Activated T-cell treated with anti-CD3 and anti-CD28 coated beads, Interleukin-2, amount 50 U/mL, for 72 hours (primary cell): ENCODE measurements at regions not wholly inside any gene's neighbourhood (a gene's known extent, or its start where the extent isn't known, plus 50 kb on each side); places are given as distances from the start of the nearest gene placed in this dataset.

Source experiments
- ATAC-seq, 2 donors: fragments of 150-1000 bp; cut with Tn5 transposase; replicated peaks in 1 of 2; 2 replicates each; pipeline ENCODE4 v1.10.0; 2021; ENCODE audit warnings: moderate library complexity in 2 of 2, mild to moderate bottlenecking in 1 of 2
- DNase-seq, 2 donors: peaks; one replicate each; pipeline ENCODE4 v3.0.0; 2021 to 2022; ENCODE audit warnings: mixed read lengths in 1 of 2
- H3K27ac Mint-ChIP-seq: one replicate; pipeline ENCODE4 v1.8.0; 2022; ENCODE audit warnings: mild to moderate bottlenecking, moderate library complexity, mixed read lengths
- H3K27me3 Mint-ChIP-seq: one replicate; pipeline ENCODE4 v1.8.0; 2022; ENCODE audit warnings: low read depth, mixed read lengths
- H3K36me3 Mint-ChIP-seq, 2 donors: one replicate each; pipeline ENCODE4 v1.8.0; 2022; ENCODE audit warnings: mixed read lengths in 2 of 2, mild to moderate bottlenecking in 1 of 2; ENCODE audit not compliant: insufficient read depth in 2 of 2
- H3K4me1 Mint-ChIP-seq: one replicate; pipeline ENCODE4 v1.8.0; 2022; ENCODE audit warnings: low read depth, mixed read lengths
- H3K4me3 Mint-ChIP-seq, 2 donors: one replicate each; pipeline ENCODE4 v1.8.0; 2022; ENCODE audit warnings: mild to moderate bottlenecking in 2 of 2, mixed read lengths in 2 of 2, moderate library complexity in 2 of 2
- H3K9me3 Mint-ChIP-seq, 2 donors: one replicate each; pipeline ENCODE4 v1.8.0; 2022; ENCODE audit warnings: mixed read lengths in 2 of 2

DNA sequence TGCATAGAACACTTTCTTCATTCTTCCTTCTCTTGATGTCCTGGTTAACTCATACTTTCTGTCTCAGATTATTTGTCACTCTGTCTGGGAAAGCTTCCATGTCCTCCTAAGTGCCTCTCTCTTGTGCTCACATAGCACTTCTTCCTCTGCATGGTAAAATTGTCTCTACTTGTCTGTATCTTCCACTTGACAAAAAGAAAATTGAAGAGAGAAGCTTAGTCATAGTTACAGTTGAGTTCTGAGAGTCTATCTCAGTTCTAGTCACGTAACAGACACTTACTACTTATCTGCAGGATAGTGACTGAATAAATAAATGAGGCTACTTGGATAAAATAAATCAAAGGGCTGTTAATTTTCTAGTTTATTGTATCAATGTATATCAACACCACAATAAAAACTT, 458.1 kb downstream of the HTR7 start:
- no peaks in the 10 kb centered on the region for H3K9me3 Mint-ChIP-seq
- no peak overlapping the region for H3K27ac Mint-ChIP-seq
- H3K27me3 Mint-ChIP-seq: no peaks in the 10 kb centered on the region
- H3K36me3 Mint-ChIP-seq: no peaks in the 10 kb centered on the region
- no peak overlapping the region for H3K4me3 Mint-ChIP-seq
- no peak for ATAC-seq
- no peaks in the 10 kb centered on the region for H3K4me1 Mint-ChIP-seq
- DNase-seq: no peak

DNA sequence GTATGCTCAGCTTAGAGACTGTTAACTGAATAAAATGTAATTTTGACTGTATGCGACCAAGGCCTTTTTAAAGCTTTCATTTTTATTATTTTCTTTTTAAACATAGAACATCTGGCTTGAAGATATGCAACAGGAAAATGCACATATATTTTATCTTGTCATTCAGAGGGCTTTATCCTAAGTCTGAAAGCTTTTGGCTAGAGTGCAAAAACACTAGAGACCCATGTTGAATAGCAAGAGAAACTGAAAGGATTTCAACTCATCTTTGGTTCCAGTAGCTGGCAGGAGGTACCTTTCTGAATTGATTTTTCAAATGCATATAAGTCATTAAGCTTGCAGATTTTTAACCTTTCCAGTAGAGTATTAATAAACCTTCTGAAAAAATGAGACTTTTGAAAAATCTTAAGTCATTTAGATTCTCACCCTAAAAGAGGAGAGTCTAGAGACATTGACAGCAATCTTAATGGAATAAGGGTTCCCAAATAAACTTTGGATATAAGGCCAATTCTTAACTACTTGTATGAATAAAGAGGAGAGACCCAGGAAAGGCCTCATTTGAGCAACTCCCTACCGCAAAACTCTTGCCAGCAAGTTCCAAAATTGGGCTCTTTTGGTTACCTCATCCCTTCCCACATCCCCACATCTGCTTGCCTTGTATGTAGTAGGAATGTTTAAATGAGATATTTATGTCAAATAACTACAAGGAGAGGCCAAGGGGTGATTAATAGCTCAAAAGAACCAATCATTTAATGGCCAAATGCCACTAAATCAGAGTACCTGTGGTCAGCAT, 454.4 kb downstream of the HTR7 start:
- Mint-ChIP-seq H3K27ac (no peak overlapping the region), H3K9me3 (no peaks in the 10 kb centered on the region), H3K4me3 (no peak overlapping the region), H3K36me3 (no peaks in the 10 kb centered on the region), H3K27me3 (no peaks in the 10 kb centered on the region), H3K4me1 (no peaks in the 10 kb centered on the region)
- no peak for ATAC-seq
- no peak for DNase-seq

GRCh38 chr10:90407131-90407530, 450.7 kb downstream of the HTR7 start:
- ATAC-seq (no peak), DNase-seq (no peak)
- Mint-ChIP-seq H3K9me3 (peaks cover 1 to 2% of the 10 kb centered on the region in 2 donors), H3K36me3 (no peaks in the 10 kb centered on the region), H3K27me3 (no peaks in the 10 kb centered on the region), H3K4me1 (no peaks in the 10 kb centered on the region), H3K4me3 (no peak overlapping the region), H3K27ac (no peak overlapping the region)

DNA sequence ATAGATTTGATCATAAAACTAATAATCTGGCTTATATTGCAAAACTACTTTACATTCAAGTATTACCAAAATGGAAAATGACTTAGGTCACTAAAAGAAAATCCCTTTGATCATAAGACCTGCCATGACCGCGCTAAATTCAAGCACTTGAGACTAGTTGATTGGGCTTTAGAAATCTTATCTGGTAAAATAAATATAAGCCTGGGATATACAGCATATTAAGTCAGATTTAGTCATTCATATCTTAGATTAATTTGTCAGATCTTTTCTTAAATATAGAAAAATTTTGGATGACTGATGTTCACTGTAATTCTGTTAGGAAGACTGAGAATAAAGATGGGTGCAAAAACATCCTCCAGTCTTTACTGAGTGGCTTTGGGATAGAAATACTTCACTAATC, 450.0 kb downstream of the HTR7 start:
- Mint-ChIP-seq H3K36me3 (no peaks in the 10 kb centered on the region), H3K4me3 (no peak overlapping the region), H3K27ac (no peak overlapping the region), H3K4me1 (no peaks in the 10 kb centered on the region), H3K27me3 (no peaks in the 10 kb centered on the region), H3K9me3 (peaks cover 1 to 2% of the 10 kb centered on the region in 2 donors)
- ATAC-seq (no peak), DNase-seq (no peak)

GRCh38 chr10:90412582-90412981, 445.3 kb downstream of the HTR7 start:
- Mint-ChIP-seq H3K4me3 (no peak overlapping the region), H3K27me3 (no peaks in the 10 kb centered on the region), H3K4me1 (no peaks in the 10 kb centered on the region)

GRCh38 chr10:90413196-90413595, 444.6 kb downstream of the HTR7 start:
- no peak overlapping the region for H3K4me3 Mint-ChIP-seq
- H3K36me3 Mint-ChIP-seq: no peaks in the 10 kb centered on the region
- H3K27ac Mint-ChIP-seq: no peak overlapping the region
- no peaks in the 10 kb centered on the region for H3K27me3 Mint-ChIP-seq
- H3K9me3 Mint-ChIP-seq: peaks cover 1 to 2% of the 10 kb centered on the region in 2 donors
- DNase-seq (no peak), ATAC-seq (no peak)
- no peaks in the 10 kb centered on the region for H3K4me1 Mint-ChIP-seq

More at GRCh38 chr10:90412582-90412981, 445.3 kb downstream of the HTR7 start:
- H3K27ac Mint-ChIP-seq: no peak overlapping the region
- H3K9me3 Mint-ChIP-seq: peaks cover 1 to 2% of the 10 kb centered on the region in 2 donors
- DNase-seq: no peak
- ATAC-seq: no peak
- H3K36me3 Mint-ChIP-seq: no peaks in the 10 kb centered on the region

DNA sequence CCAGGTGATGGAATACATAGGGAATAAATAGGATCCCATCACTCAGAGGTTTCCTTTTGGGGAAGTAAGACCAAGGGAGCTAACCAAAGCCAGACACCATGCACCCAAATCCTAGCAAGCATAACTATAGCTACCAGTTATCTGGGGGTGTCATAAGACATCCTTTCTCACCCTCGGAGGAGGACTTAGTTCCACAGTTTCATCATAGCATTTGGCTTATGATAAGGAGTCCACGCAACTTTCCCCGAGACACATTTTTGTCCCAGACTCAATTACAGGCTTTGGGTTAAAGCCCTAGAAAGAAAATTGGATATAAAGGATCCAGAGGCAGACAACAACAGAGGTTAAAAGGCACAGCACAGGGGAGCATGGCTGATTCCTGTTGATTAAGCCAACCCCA, 442.9 kb downstream of the HTR7 start:
- peaks cover 1 to 2% of the 10 kb centered on the region in 2 donors for H3K9me3 Mint-ChIP-seq

GRCh38 chr10:90417029-90417428, 440.8 kb downstream of the HTR7 start:
- DNase-seq (no peak), ATAC-seq (no peak)
- Mint-ChIP-seq H3K4me1 (no peaks in the 10 kb centered on the region), H3K36me3 (no peaks in the 10 kb centered on the region), H3K27ac (no peak overlapping the region), H3K9me3 (no peaks in the 10 kb centered on the region), H3K4me3 (no peak overlapping the region), H3K27me3 (no peaks in the 10 kb centered on the region)

More for the DNA sequence above, 442.9 kb downstream of the HTR7 start:
- Mint-ChIP-seq H3K4me3 (no peak overlapping the region), H3K36me3 (no peaks in the 10 kb centered on the region), H3K27me3 (no peaks in the 10 kb centered on the region), H3K4me1 (no peaks in the 10 kb centered on the region), H3K27ac (no peak overlapping the region)
- DNase-seq: no peak
- ATAC-seq: no peak

DNA sequence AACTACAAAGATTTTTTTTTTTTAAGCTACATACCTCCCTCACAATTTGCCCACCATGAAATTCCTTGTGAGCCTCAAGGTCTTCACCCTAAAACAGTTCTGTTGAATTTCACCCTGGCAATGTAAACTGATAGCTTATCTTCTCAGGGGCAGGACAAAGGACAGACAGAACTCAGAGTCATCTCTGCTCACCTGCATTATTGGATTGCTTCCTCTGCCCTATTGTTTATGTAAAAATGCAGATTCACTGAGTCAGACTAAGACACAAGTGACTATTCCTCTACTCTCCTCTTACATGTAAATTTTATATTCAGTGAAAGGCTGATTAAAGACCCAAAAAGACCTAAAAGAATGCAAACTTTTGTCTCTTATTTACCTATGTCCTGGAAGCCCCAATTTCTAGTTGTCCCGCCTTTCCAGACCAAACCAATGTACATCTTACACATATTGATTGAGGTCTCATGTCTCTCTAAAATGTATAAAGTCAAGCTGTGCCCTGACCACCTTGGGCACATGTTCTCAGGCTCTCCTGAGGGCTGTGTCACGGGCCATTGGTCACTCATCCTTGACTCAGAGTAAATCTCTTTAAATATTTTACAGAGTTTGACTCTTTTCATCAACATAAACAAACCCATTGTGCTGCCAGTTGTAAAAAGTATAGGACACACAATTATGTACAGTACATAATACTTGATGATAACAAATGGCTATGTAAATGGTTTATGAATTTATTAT, 440.2 kb downstream of the HTR7 start:
- Mint-ChIP-seq H3K27me3 (no peaks in the 10 kb centered on the region), H3K4me3 (no peak overlapping the region), H3K36me3 (no peaks in the 10 kb centered on the region), H3K27ac (no peak overlapping the region), H3K9me3 (no peaks in the 10 kb centered on the region), H3K4me1 (no peaks in the 10 kb centered on the region)
- DNase-seq (no peak), ATAC-seq (no peak)

DNA sequence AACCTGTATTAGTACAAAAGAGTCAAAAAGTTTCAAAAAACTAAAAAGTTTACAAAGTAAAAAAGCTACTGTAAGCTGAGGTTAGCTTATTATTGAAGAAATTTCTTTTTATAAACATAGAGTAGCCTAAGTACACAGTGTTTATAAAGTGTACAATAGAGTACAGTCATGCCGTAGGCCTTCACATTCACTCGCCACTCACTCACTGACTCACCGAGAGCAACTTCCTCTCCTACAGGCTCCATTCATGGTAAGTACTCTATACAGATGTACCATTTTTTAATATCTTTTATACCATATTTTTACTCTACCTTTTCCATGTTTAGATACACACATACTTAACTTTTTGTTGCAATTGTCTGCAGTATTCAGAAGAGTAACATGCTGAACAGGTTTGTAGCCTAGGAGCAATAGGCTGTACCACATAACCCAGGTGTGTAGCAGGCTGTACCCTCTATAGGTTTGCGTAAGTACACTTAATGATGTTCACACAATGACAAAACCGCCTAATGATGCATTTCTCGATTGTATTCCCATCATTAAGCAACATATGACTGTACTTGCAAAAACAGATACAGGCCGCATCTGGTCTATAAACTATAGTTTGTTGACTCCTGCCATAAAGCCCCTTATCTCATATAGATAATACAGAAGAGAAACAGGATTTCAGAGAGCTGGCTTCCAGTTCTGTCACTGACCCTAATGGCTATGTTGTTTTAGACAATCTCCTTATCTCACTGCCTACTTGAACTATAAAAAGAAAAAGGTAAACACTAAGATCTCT, 438.8 kb downstream of the HTR7 start:
- peaks cover 3 to 5% of the 10 kb centered on the region in 2 donors for H3K9me3 Mint-ChIP-seq
- H3K36me3 Mint-ChIP-seq: peaks cover 0 to 5% of the 10 kb centered on the region in 2 donors
- DNase-seq (no peak), ATAC-seq (no peak)
- H3K27me3 Mint-ChIP-seq: no peaks in the 10 kb centered on the region
- H3K27ac Mint-ChIP-seq: no peak overlapping the region
- no peaks in the 10 kb centered on the region for H3K4me1 Mint-ChIP-seq
- no peak overlapping the region for H3K4me3 Mint-ChIP-seq

DNA sequence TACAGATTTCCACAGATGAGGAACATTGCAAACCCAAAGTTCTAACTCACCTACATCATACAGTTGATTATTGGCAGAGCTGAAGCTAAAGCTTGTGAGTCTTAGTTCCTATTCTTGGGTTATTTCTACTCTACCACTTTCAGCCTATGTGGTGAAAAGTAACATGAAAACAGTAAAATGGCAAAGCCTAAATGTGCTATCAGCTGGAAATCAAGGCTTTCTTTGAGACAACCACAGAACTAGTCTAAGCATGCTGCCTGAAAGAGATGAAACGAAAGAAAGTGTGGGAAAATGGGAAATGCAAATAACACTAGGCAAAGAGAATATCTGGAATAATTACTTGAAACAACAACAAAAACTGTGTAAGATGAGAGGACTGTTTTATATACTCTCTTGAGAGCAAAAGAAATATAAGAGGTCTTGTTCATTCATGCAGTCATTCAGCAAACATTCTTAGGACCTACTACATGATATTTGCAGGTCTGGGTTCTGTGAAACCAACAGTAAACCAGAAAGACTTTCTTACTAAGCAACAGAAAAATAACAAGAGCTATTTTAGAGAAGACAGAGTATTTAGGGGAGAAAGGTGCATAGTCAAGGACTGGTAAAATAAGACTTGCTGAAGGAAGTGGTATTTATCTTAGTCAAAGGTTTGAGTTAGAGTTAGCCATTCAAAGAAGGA, 437.1 kb downstream of the HTR7 start:
- H3K27me3 Mint-ChIP-seq: no peaks in the 10 kb centered on the region

DNA sequence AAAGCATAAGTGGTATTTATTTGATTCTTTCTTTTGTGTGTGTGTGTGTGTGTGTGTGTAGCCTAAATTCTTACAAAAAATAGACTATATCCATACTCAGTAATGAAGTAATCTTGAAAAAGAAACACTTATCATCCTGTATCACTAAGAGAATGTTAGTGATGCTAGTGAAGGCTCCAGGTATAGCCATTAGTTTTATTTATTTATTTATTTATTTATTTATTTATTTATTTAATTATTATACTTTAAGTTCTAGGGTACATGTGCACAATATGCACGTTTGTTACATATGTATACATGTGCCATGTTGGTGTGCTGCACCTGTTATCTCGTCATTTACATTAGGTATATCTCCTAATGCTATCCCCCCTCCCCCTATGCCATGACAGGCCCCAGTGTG, 436.0 kb downstream of the HTR7 start:
- no peaks in the 10 kb centered on the region for H3K27me3 Mint-ChIP-seq
- no peaks in the 10 kb centered on the region for H3K4me1 Mint-ChIP-seq
- no peak overlapping the region for H3K27ac Mint-ChIP-seq
- H3K36me3 Mint-ChIP-seq: peaks cover 0 to 6% of the 10 kb centered on the region in 2 donors
- no peak for DNase-seq
- no peak overlapping the region for H3K4me3 Mint-ChIP-seq
- peaks cover 5 to 10% of the 10 kb centered on the region in 2 donors for H3K9me3 Mint-ChIP-seq
- no peak for ATAC-seq

More for the DNA sequence above, 437.1 kb downstream of the HTR7 start:
- Mint-ChIP-seq H3K4me3 (no peak overlapping the region), H3K27ac (no peak overlapping the region), H3K4me1 (no peaks in the 10 kb centered on the region), H3K36me3 (peaks cover 0 to 6% of the 10 kb centered on the region in 2 donors), H3K9me3 (peaks cover 3 to 5% of the 10 kb centered on the region in 2 donors)
- no peak for ATAC-seq
- DNase-seq: no peak
